ENCODE measurements at regions not wholly inside any gene's neighbourhood (a gene's known extent, or its start where the extent isn't known, plus 50 kb on each side); places are given as distances from the start of the nearest gene placed in this dataset.

DNA sequence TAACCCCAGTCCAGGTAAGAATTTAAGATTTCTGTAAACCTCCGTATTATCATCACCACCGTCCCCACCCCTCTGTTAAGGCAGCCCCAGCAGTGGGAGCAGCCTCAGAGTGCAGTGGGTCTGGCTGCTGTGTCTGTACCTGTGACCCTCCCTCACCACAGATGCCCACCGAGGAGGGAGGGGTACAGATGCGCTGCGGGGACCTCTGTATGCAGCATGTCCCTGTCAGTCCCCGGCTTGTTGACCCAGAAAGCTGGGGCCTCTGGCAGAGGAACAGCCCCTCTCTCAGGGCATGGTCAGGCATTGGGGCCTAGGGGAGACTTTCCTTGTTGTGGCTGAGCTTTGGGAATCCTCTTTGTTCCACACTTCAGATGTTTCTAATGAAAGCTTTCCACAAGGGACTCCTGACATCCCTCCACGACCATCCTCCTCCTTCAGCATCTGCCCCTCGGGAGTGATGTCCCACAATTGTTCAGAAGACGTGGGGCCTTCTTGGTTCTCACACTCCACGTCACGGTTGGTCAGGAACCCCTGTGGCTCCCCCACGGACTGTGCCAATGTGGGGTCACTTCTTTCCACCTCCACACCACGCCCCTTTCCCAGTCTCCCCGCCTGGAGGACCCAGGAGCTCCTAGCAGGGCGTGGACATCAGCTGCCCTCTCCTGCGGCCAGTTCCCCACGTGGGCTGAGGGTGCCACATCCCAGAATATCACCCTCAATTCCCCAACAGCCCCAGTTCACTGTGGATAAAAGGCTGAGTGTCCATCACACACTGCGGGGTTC is 384.2 kb upstream of the MYT1L start:
- TF ChIP-seq, protein P1, sequence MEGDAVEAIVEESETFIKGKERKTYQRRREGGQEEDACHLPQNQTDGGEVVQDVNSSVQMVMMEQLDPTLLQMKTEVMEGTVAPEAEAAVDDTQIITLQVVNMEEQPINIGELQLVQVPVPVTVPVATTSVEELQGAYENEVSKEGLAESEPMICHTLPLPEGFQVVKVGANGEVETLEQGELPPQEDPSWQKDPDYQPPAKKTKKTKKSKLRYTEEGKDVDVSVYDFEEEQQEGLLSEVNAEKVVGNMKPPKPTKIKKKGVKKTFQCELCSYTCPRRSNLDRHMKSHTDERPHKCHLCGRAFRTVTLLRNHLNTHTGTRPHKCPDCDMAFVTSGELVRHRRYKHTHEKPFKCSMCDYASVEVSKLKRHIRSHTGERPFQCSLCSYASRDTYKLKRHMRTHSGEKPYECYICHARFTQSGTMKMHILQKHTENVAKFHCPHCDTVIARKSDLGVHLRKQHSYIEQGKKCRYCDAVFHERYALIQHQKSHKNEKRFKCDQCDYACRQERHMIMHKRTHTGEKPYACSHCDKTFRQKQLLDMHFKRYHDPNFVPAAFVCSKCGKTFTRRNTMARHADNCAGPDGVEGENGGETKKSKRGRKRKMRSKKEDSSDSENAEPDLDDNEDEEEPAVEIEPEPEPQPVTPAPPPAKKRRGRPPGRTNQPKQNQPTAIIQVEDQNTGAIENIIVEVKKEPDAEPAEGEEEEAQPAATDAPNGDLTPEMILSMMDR (IDR thresholded peaks at IDR 0.05; ENCODE audit: low read length): no peak
- no peak for TF ChIP-seq EZH2 (IDR thresholded peaks at IDR 0.05; ENCODE audit: borderline replicate concordance, low read length)
- Histone ChIP-seq H3K9me3 (ENCODE audit: low read length) (no peaks in the 10 kb centered on the region), H3K36me3 (ENCODE audit: insufficient read depth, low read length) (no peaks in the 10 kb centered on the region), H3K27me3 (ENCODE audit: insufficient read depth, low read length) (no peaks in the 10 kb centered on the region), H3K4me2 (ENCODE audit: low read length) (no peak overlapping the region), H3K27ac (ENCODE audit: low read depth, low read length, poor library complexity, severe bottlenecking) (no peak overlapping the region), H4K20me1 (ENCODE audit: insufficient read depth, low read length) (no peaks in the 10 kb centered on the region), H3K79me2 (ENCODE audit: insufficient read depth, low read length) (no peaks in the 10 kb centered on the region), H3K9ac (ENCODE audit: low read length) (no peak overlapping the region), H3K4me1 (ENCODE audit: insufficient read depth, low read length, severe bottlenecking) (no peaks in the 10 kb centered on the region), H2AFZ (ENCODE audit: low read length) (no peak overlapping the region), H3K4me3 (ENCODE audit: low read depth, low read length, poor library complexity, severe bottlenecking) (no peak overlapping the region), H3K9me2 (ENCODE audit: low read depth, low read length) (no peaks in the 10 kb centered on the region), H3F3A (ENCODE audit: insufficient read depth, low read length) (no peaks in the 10 kb centered on the region)

DNA sequence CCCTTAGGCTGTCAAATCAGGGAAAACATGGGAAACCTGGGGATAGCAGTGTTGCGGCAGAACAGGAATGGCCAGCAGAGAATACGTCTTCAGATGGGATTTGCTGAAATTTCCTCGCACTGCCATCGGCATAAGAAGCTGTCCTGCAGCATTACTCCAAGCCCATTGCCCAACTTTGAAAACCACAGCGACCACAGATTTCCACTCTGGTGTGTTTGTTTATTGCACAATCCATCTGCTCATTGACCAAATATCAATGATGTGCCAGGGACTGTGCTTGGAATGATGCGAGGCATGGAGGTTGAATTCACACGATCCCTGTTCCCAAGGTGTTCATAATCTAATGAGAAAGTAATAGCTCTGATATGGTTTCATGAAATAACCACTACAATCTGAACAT is 383.3 kb upstream of the MYT1L start:
- Histone ChIP-seq H3K4me3 (ENCODE audit: low read depth, low read length, poor library complexity, severe bottlenecking) (no peak overlapping the region), H3K9me3 (ENCODE audit: low read length) (no peaks in the 10 kb centered on the region), H3K9ac (ENCODE audit: low read length) (no peak overlapping the region), H3K27me3 (ENCODE audit: insufficient read depth, low read length) (no peaks in the 10 kb centered on the region), H3F3A (ENCODE audit: insufficient read depth, low read length) (no peaks in the 10 kb centered on the region), H3K4me2 (ENCODE audit: low read length) (no peak overlapping the region), H3K27ac (ENCODE audit: low read depth, low read length, poor library complexity, severe bottlenecking) (no peak overlapping the region), H3K9me2 (ENCODE audit: low read depth, low read length) (no peaks in the 10 kb centered on the region), H3K79me2 (ENCODE audit: insufficient read depth, low read length) (no peaks in the 10 kb centered on the region), H4K20me1 (ENCODE audit: insufficient read depth, low read length) (no peaks in the 10 kb centered on the region), H2AFZ (ENCODE audit: low read length) (no peak overlapping the region), H3K36me3 (ENCODE audit: insufficient read depth, low read length) (no peaks in the 10 kb centered on the region), H3K4me1 (ENCODE audit: insufficient read depth, low read length, severe bottlenecking) (no peaks in the 10 kb centered on the region)
- TF ChIP-seq, protein P1 (IDR thresholded peaks at IDR 0.05; ENCODE audit: low read length): no peak
- TF ChIP-seq EZH2 (IDR thresholded peaks at IDR 0.05; ENCODE audit: borderline replicate concordance, low read length): no peak

DNA sequence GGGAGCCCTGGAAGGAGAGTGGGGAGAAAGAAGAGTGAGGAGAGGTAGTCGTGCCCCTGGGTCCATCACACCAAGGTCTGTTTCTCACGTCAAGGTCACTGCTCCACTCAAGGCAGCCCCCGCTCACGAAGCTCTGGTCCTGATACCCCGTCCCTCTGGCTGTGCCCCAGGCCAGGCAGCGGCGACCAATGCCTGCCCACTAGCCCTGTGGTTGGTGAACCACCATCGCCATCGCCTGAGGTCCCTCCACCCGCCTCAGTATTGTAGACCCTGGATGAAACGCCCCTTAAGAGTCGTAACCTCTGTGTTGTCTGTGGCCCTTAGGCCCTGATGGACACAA is 378.3 kb upstream of the MYT1L start:
- no peaks in the 10 kb centered on the region for H3K36me3 ChIP-seq (ENCODE audit: insufficient read depth, low read length)
- no peaks in the 10 kb centered on the region for H3K9me3 ChIP-seq (ENCODE audit: low read length)
- no peak overlapping the region for H3K9ac ChIP-seq (ENCODE audit: low read length)
- no peaks in the 10 kb centered on the region for H3K27me3 ChIP-seq (ENCODE audit: insufficient read depth, low read length)
- TF ChIP-seq, protein P1 (IDR thresholded peaks at IDR 0.05; ENCODE audit: low read length): no peak
- no peak for TF ChIP-seq EZH2 (IDR thresholded peaks at IDR 0.05; ENCODE audit: borderline replicate concordance, low read length)
- no peaks in the 10 kb centered on the region for H3F3A ChIP-seq (ENCODE audit: insufficient read depth, low read length)
- H3K4me2 ChIP-seq (ENCODE audit: low read length): no peak overlapping the region
- no peak overlapping the region for H2AFZ ChIP-seq (ENCODE audit: low read length)
- no peaks in the 10 kb centered on the region for H3K9me2 ChIP-seq (ENCODE audit: low read depth, low read length)
- no peak overlapping the region for H3K27ac ChIP-seq (ENCODE audit: low read depth, low read length, poor library complexity, severe bottlenecking)
- H3K79me2 ChIP-seq (ENCODE audit: insufficient read depth, low read length): no peaks in the 10 kb centered on the region
- peaks cover 10% of the 10 kb centered on the region for H3K4me1 ChIP-seq (ENCODE audit: insufficient read depth, low read length, severe bottlenecking)
- H4K20me1 ChIP-seq (ENCODE audit: insufficient read depth, low read length): no peaks in the 10 kb centered on the region
- no peak overlapping the region for H3K4me3 ChIP-seq (ENCODE audit: low read depth, low read length, poor library complexity, severe bottlenecking)
